Uterus (tissue), 2 donors: ENCODE measurements at regions not wholly inside any gene's neighbourhood (a gene's known extent, or its start where the extent isn't known, plus 50 kb on each side); places are given as distances from the start of the nearest gene placed in this dataset.

ENCODE experiments used
- CTCF ChIP-seq, 4 experiments: fragments of 200-600 bp in 2 of 4; fragments of 450-650 bp in 2 of 4; sonication (generic) in 2 of 4; IDR thresholded peaks; one replicate each; pipeline ENCODE4 v1.5.1; 2016 to 2019; ENCODE audit warnings: antibody characterized with exemption in 4 of 4, mild to moderate bottlenecking in 2 of 4, moderate library complexity in 1 of 4
- POLR2A ChIP-seq, 2 donors: fragments of 450-650 bp; IDR thresholded peaks; one replicate each; pipeline ENCODE4 v1.6.1; 2016; ENCODE audit warnings: antibody characterized with exemption in 2 of 2, mild to moderate bottlenecking in 1 of 2, moderate library complexity in 1 of 2

DNA sequence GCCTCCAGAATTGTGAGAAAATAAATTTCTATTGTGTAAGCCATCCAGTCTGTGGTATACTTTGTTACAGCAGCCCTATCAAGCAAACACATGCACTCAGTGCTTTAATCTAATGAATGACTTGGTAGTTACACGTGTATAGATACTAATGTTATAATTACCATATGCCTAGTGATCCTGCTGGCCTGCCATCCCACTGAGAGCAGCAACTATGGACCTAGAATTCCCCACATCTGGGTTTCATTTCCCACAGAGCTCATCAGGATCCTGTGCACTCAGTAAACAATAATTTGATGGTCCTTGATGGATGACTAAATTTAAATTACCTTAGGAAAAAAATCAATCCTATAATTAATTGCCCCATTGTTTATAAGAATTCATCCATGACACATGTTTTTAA is 86.5 kb upstream of the RGS1 start:
- TF ChIP-seq CTCF (IDR thresholded peaks at IDR 0.05) (no peak), POLR2A (IDR thresholded peaks at IDR 0.05) (no peak)
